Activated T-cell treated with anti-CD3 and anti-CD28 coated beads for 24 hours (primary cell): ENCODE measurements at regions not wholly inside any gene's neighbourhood (a gene's known extent, or its start where the extent isn't known, plus 50 kb on each side); places are given as distances from the start of the nearest gene placed in this dataset.
"Not testable (repeated sequence)": the region's sequence is repeated elsewhere in the genome, so short reads cannot be mapped to it uniquely, and the experiment has no call there.

Experiments used
- DNase-seq: peaks from one replicate; pipeline ENCODE4 v3.0.0-alpha.2; 2020; ENCODE audit warnings: low read depth

GRCh38 chr3:194884649-194885315, 199.1 kb downstream of the FAM43A start:
- DNase-seq = no peak

- DNase-seq = no peak
These were observed 200.1 kb downstream of the FAM43A start for GRCh38 chr3:194885766-194886165.

- DNase-seq = no peak
These were observed 201.2 kb downstream of the FAM43A start for GRCh38 chr3:194886836-194887235.

GRCh38 chr3:194888062-194888461, 202.4 kb downstream of the FAM43A start:
- DNase-seq = not testable (repeated sequence)

- no peak for DNase-seq
These were observed 203.2 kb downstream of the FAM43A start for GRCh38 chr3:194888916-194889315.

- DNase-seq = no peak
These were observed 204.4 kb downstream of the FAM43A start for GRCh38 chr3:194890091-194890490.

- no peak for DNase-seq
These were observed 207.7 kb downstream of the FAM43A start for GRCh38 chr3:194893121-194893987.

- DNase-seq = no peak
These were observed 208.9 kb downstream of the FAM43A start for GRCh38 chr3:194894538-194894937.

- DNase-seq = no peak
These were observed 215.3 kb downstream of the FAM43A start for GRCh38 chr3:194900854-194901522.

GRCh38 chr3:194903447-194903846, 217.8 kb downstream of the FAM43A start:
- not testable (repeated sequence) for DNase-seq

- not testable (repeated sequence) for DNase-seq
These were observed 219.3 kb downstream of the FAM43A start for GRCh38 chr3:194904999-194905398.

GRCh38 chr3:194905696-194906095, 220.0 kb downstream of the FAM43A start:
- no peak for DNase-seq

GRCh38 chr3:194906229-194906629, 220.5 kb downstream of the FAM43A start:
- DNase-seq = no peak

- no peak for DNase-seq
These were observed 221.4 kb downstream of the FAM43A start for GRCh38 chr3:194906970-194907629.

- DNase-seq = no peak
These were observed 222.1 kb downstream of the FAM43A start for GRCh38 chr3:194907811-194908210.

GRCh38 chr3:194908496-194908895, 222.8 kb downstream of the FAM43A start:
- DNase-seq = no peak

- no peak for DNase-seq
These were observed 223.3 kb downstream of the FAM43A start for GRCh38 chr3:194908972-194909371.

- no peak for DNase-seq
These were observed 224.8 kb downstream of the FAM43A start for GRCh38 chr3:194910414-194910984.

- DNase-seq = no peak
These were observed 227.6 kb downstream of the FAM43A start for GRCh38 chr3:194913316-194913715.

- DNase-seq = not testable (repeated sequence)
These were observed 239.2 kb downstream of the FAM43A start for GRCh38 chr3:194924889-194925288.

- no peak for DNase-seq
These were observed 239.9 kb downstream of the FAM43A start for GRCh38 chr3:194925614-194926013.

GRCh38 chr3:194928227-194928626, 242.5 kb downstream of the FAM43A start:
- no peak for DNase-seq
